Esophagus squamous epithelium (tissue), 5 donors: ENCODE measurements at regions not wholly inside any gene's neighbourhood (a gene's known extent, or its start where the extent isn't known, plus 50 kb on each side); places are given as distances from the start of the nearest gene placed in this dataset.
A peak's percentile ranks its signal among the peaks of the same experiment; 100 is the strongest.

Experiments used
- DNase-seq: peaks from one replicate; lab custom pipeline; 2025; lab: John Stamatoyannopoulos, UW
- H3K27ac ChIP-seq, 4 donors: fragments of 200-600 bp; sonication (generic); one replicate each; pipeline ENCODE4 v1.5.1; 2016 to 2019; ENCODE audit warnings: mild to moderate bottlenecking in 1 of 4
- H3K27me3 ChIP-seq, 4 donors: fragments of 200-600 bp; sonication (generic); 1 replicate in 3 of 4; 2 replicates in 1 of 4; pipeline versions ENCODE4 v1.5.1 to v1.6.0; 2017 to 2021; ENCODE audit warnings: antibody characterized with exemption in 1 of 4
- H3K36me3 ChIP-seq, 3 donors: fragments of 200-600 bp; sonication (generic); one replicate each; pipeline ENCODE4 v1.5.1; 2016 to 2019
- H3K4me1 ChIP-seq, 3 donors: fragments of 200-600 bp; sonication (generic); one replicate each; pipeline ENCODE4 v1.5.1; 2017 to 2019
- H3K4me3 ChIP-seq, 4 donors: fragments of 200-600 bp; sonication (generic); 1 replicate in 3 of 4; 2 replicates in 1 of 4; pipeline ENCODE4 v1.5.1; 2016 to 2019; ENCODE audit warnings: mild to moderate bottlenecking in 2 of 4, moderate library complexity in 1 of 4
- H3K9me3 ChIP-seq, 3 donors: fragments of 200-600 bp; sonication (generic); one replicate each; pipeline ENCODE4 v1.5.1; 2016 to 2019
- POLR2A ChIP-seq, 4 donors: fragments of 450-650 bp; IDR thresholded peaks; one replicate each; pipeline ENCODE4 v1.6.1; 2017; ENCODE audit warnings: antibody characterized with exemption in 4 of 4, mild to moderate bottlenecking in 4 of 4, moderate library complexity in 3 of 4
- WGBS, 2 donors: methylation state at CpG; one replicate each; pipeline ENCODE4 v1.1.5; 2018; 5-methylcytosine and 5-hydroxymethylcytosine counted together
- intact Hi-C: fragments of 100-400 bp; cut with DNase I; formaldehyde crosslinking; loops from one replicate; pipeline ENCODE4 v1.15.0; 2022
- TF ChIP-seq, protein P1 (sequence below), 6 experiments: fragments of 450-650 bp in 4 of 6; fragments of 200-600 bp in 2 of 6; sonication (generic) in 2 of 6; IDR thresholded peaks; one replicate each; pipeline ENCODE4 v1.5.1; 2016 to 2019; ENCODE audit warnings: antibody characterized with exemption in 6 of 6, mild to moderate bottlenecking in 4 of 6, moderate library complexity in 4 of 6
- donor health status: DM: yes; HTN: yes; CAD: no.

GRCh38 chr1:162982364-162982763, 86.8 kb upstream of the RGS4 start:
- TF ChIP-seq, protein P1, sequence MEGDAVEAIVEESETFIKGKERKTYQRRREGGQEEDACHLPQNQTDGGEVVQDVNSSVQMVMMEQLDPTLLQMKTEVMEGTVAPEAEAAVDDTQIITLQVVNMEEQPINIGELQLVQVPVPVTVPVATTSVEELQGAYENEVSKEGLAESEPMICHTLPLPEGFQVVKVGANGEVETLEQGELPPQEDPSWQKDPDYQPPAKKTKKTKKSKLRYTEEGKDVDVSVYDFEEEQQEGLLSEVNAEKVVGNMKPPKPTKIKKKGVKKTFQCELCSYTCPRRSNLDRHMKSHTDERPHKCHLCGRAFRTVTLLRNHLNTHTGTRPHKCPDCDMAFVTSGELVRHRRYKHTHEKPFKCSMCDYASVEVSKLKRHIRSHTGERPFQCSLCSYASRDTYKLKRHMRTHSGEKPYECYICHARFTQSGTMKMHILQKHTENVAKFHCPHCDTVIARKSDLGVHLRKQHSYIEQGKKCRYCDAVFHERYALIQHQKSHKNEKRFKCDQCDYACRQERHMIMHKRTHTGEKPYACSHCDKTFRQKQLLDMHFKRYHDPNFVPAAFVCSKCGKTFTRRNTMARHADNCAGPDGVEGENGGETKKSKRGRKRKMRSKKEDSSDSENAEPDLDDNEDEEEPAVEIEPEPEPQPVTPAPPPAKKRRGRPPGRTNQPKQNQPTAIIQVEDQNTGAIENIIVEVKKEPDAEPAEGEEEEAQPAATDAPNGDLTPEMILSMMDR (IDR thresholded peaks at IDR 0.05) = no peak
- no peak for TF ChIP-seq POLR2A (IDR thresholded peaks at IDR 0.05)
- intact Hi-C loops = no loop called here

DNA sequence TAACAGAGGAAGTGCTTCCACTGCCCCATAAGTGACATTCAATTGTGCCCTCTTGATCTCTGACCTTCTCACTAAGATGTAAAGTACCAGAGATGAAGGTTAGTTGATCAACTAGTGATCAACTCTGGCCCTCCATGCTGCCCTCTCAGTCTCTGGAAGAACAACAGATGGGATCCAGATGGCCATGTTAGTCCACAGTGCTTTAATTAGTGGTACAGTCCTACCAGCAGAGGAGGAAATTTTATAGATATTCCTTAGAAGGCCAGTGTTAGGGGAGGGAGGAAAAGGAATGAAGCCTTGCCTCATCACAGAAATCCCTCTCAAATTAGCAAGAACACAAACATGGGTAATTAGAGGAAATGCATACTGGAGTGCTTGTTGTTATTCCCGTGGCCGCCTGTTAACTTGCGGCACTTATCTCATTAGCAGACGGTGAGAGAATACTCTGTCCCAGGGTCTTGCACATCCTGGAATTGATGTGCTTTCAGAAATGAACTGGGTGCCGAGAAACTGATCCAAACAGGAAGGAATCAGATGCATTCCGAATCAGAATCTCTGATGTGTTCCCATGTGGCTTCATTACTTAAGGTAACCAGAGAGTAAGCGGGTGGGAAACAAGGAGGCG, 91.1 kb upstream of the RGS4 start:
- Histone ChIP-seq H3K27ac (no peak overlapping the region), H3K4me3 (no peak overlapping the region), H3K4me1 (peaks cover 0 to 16% (median 0%) of the 10 kb centered on the region in 3 donors), H3K36me3 (no peaks in the 10 kb centered on the region), H3K9me3 (peaks cover 0 to 8% (median 0%) of the 10 kb centered on the region in 3 donors), H3K27me3 (no peaks in the 10 kb centered on the region)
- no peak for DNase-seq
- intact Hi-C loops = no loop called here
- no peak for TF ChIP-seq POLR2A (IDR thresholded peaks at IDR 0.05)
- TF ChIP-seq, protein P1 (IDR thresholded peaks at IDR 0.05) = no peak
- 69 to 72% methylated on average over 8 of the region's 8 CpGs for WGBS, 2 donors

More at GRCh38 chr1:162982364-162982763, 86.8 kb upstream of the RGS4 start:
- DNase-seq = no peak
- H3K4me1 ChIP-seq = peaks cover 0 to 32% (median 0%) of the 10 kb centered on the region in 3 donors
- H3K27ac ChIP-seq = peak overlapping the region in 3 of 4 donors; percentile 24 to 72 (median 42)
- no peaks in the 10 kb centered on the region for H3K27me3 ChIP-seq
- no peaks in the 10 kb centered on the region for H3K36me3 ChIP-seq
- no peak overlapping the region for H3K4me3 ChIP-seq
- no peaks in the 10 kb centered on the region for H3K9me3 ChIP-seq

- TF ChIP-seq, protein P1 (IDR thresholded peaks at IDR 0.05) = no peak
- no peak for TF ChIP-seq POLR2A (IDR thresholded peaks at IDR 0.05)
Measured at GRCh38 chr1:162976628-162977027, 92.5 kb upstream of the RGS4 start.

DNA sequence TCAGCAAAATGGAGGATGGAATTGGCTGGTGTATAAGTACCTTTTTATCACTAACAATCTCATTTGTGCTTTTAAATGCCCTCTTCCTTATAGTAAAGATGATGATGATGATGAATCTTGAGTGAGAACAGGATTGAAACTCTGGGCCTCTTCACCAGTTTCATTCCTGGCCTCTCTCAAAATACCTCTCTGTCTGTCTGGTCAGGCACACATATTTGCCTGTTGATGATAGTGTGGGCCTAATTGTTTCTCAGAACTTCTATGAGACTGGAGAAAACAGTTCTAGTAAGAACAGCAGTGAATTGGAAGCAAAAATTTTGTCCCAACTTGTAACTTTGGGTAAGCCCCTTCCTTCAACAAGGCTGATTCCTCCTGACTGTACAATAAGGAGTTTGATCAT, 94.4 kb upstream of the RGS4 start:
- H3K27me3 ChIP-seq = no peaks in the 10 kb centered on the region
- H3K27ac ChIP-seq = no peak overlapping the region
- peaks cover 0 to 8% (median 0%) of the 10 kb centered on the region in 3 donors for H3K9me3 ChIP-seq
- DNase-seq = no peak
- intact Hi-C loops = no loop called here
- H3K4me3 ChIP-seq = no peak overlapping the region
- no peak for TF ChIP-seq POLR2A (IDR thresholded peaks at IDR 0.05)
- TF ChIP-seq, protein P1 (IDR thresholded peaks at IDR 0.05) = no peak
- H3K36me3 ChIP-seq = no peaks in the 10 kb centered on the region
- H3K4me1 ChIP-seq = no peaks in the 10 kb centered on the region

More at GRCh38 chr1:162976628-162977027, 92.5 kb upstream of the RGS4 start:
- intact Hi-C loops = no loop called here
- Histone ChIP-seq H3K27ac (no peak overlapping the region), H3K27me3 (no peaks in the 10 kb centered on the region), H3K9me3 (peaks cover 0 to 8% (median 0%) of the 10 kb centered on the region in 3 donors), H3K36me3 (no peaks in the 10 kb centered on the region), H3K4me3 (no peak overlapping the region), H3K4me1 (peaks cover 0 to 4% (median 0%) of the 10 kb centered on the region in 3 donors)
- WGBS, 2 donors = 8 to 29% methylated on average over 2 to 3 of the region's 3 CpGs
- no peak for DNase-seq

- peaks cover 0 to 8% (median 0%) of the 10 kb centered on the region in 3 donors for H3K9me3 ChIP-seq
- H3K4me3 ChIP-seq = no peak overlapping the region
- H3K27ac ChIP-seq = no peak overlapping the region
- no peaks in the 10 kb centered on the region for H3K36me3 ChIP-seq
- no peaks in the 10 kb centered on the region for H3K27me3 ChIP-seq
- no peaks in the 10 kb centered on the region for H3K4me1 ChIP-seq
- DNase-seq = no peak
- TF ChIP-seq POLR2A (IDR thresholded peaks at IDR 0.05) = no peak
- TF ChIP-seq, protein P1 (IDR thresholded peaks at IDR 0.05) = no peak
- intact Hi-C loops = no loop called here
Measured at GRCh38 chr1:162973381-162973795, 95.8 kb upstream of the RGS4 start.
